DND-41 (cell line): ENCODE measurements at regions not wholly inside any gene's neighbourhood (a gene's known extent, or its start where the extent isn't known, plus 50 kb on each side); places are given as distances from the start of the nearest gene placed in this dataset.

Source experiments
- EZH2 ChIP-seq: IDR thresholded peaks from 3 replicates; pipeline ENCODE4 v1.6.1; 2012; ENCODE audit warnings: borderline replicate concordance, low read depth, mild to moderate bottlenecking, moderate library complexity, low read length, inconsistent platforms; ENCODE audit not compliant: severe bottlenecking
- TF ChIP-seq, protein P1 (sequence below): IDR thresholded peaks from 2 replicates; pipeline ENCODE4 v1.5.1; 2012; ENCODE audit warnings: borderline replicate concordance, low read length, moderate library complexity, mild to moderate bottlenecking; ENCODE audit not compliant: poor library complexity, severe bottlenecking; ENCODE audit errors: extremely low read depth

DNA sequence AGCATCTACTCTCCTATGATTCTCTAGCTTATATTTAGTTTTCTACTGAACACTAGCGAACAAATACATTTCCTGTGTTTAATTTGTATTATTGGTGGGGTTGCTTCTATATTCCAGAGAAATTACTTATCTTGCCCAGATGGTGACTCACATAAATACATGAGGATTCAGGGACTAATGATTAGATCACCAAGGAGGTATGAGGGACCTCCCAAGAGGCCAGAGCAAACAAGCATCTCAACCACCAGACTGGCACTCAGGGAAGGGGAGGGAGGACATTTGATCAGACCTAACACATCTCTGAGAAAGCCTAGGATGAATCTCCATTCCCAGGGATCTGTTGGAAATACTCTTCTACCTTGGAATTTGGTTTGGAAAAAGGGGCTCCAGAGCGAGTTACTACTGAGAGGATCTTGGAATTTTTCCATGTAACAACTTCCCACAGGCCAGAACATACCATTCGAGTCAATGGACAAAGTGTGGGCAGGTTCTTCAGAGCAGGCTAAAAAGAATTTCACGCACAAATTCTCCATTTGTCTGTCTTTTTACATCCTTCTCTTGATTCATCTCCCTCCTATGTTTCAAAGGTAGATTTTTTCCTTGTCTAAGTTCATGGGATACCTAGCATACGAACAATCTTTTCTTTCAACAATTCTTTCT lies 262.6 kb upstream of the MYOCD start:
- TF ChIP-seq, protein P1, sequence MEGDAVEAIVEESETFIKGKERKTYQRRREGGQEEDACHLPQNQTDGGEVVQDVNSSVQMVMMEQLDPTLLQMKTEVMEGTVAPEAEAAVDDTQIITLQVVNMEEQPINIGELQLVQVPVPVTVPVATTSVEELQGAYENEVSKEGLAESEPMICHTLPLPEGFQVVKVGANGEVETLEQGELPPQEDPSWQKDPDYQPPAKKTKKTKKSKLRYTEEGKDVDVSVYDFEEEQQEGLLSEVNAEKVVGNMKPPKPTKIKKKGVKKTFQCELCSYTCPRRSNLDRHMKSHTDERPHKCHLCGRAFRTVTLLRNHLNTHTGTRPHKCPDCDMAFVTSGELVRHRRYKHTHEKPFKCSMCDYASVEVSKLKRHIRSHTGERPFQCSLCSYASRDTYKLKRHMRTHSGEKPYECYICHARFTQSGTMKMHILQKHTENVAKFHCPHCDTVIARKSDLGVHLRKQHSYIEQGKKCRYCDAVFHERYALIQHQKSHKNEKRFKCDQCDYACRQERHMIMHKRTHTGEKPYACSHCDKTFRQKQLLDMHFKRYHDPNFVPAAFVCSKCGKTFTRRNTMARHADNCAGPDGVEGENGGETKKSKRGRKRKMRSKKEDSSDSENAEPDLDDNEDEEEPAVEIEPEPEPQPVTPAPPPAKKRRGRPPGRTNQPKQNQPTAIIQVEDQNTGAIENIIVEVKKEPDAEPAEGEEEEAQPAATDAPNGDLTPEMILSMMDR, result no peak
- TF ChIP-seq EZH2, result no peak
